HFF-Myc (cell line): ENCODE measurements at regions not wholly inside any gene's neighbourhood (a gene's known extent, or its start where the extent isn't known, plus 50 kb on each side); places are given as distances from the start of the nearest gene placed in this dataset.
A peak's percentile ranks its signal among the peaks of the same experiment; 100 is the strongest.

Source experiments
- DNase-seq: peaks from one replicate; pipeline ENCODE4 v3.0.0-alpha.2; 2011; ENCODE audit warnings: low read depth; ENCODE audit errors: extremely low read depth
- H3K4me3 ChIP-seq: replicated peaks from 2 replicates; pipeline ENCODE4 v1.5.1; 2011; ENCODE audit warnings: low read depth, mild to moderate bottlenecking, control low read depth, low read length
- CTCF ChIP-seq: IDR thresholded peaks from 2 replicates; pipeline ENCODE4 v1.5.1; 2012; ENCODE audit warnings: mild to moderate bottlenecking, low read depth, low read length, control low read depth; ENCODE audit errors: missing control alignments

- TF ChIP-seq CTCF, result no peak
- DNase-seq, result no peak
- no peak overlapping the region for H3K4me3 ChIP-seq
These were observed 96.3 kb downstream of the GGTLC2 start for GRCh38 chr22:22740560-22741276.

GRCh38 chr22:22741843-22742242 is 97.4 kb downstream of the GGTLC2 start:
- H3K4me3 ChIP-seq, result no peak overlapping the region
- DNase-seq, result no peak
- no peak for TF ChIP-seq CTCF

- no peak for TF ChIP-seq CTCF
- DNase-seq, result no peak
- H3K4me3 ChIP-seq, result no peak overlapping the region
These were observed 98.2 kb downstream of the GGTLC2 start for GRCh38 chr22:22742641-22743040.

- H3K4me3 ChIP-seq, result no peak overlapping the region
- DNase-seq, result no peak
- no peak for TF ChIP-seq CTCF
These were observed 98.8 kb downstream of the GGTLC2 start for GRCh38 chr22:22743128-22743760.

- H3K4me3 ChIP-seq, result no peak overlapping the region
- DNase-seq, result no peak
- no peak for TF ChIP-seq CTCF
These were observed 100.2 kb downstream of the GGTLC2 start for GRCh38 chr22:22744412-22745224.

- H3K4me3 ChIP-seq, result no peak overlapping the region
- DNase-seq, result no peak
- peak; percentile 73 for TF ChIP-seq CTCF
These were observed 101.0 kb downstream of the GGTLC2 start for GRCh38 chr22:22745225-22746060.
